ENCODE measurements at regions not wholly inside any gene's neighbourhood (a gene's known extent, or its start where the extent isn't known, plus 50 kb on each side); places are given as distances from the start of the nearest gene placed in this dataset.

DNA sequence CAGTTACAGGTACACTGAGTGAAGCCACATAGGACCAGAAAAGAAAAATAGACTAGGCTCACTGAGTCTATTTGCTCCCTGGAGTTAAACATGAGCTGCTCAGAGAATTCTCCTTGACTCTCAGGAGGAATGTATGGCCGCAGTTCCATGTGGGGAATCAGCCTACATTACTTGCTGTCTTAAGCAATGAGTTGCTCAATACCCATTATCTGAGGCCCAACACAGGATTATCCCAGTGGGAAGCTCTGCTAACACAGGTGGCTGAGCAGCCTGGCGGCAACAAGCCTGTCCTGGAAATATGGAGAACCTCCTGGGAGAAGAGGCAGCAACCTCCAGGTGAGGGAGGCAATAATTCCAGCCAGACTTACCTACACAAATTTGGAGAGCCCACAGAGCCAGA lies 177.5 kb upstream of the NREP start:
- H3K9me3 ChIP-seq: no peaks in the 10 kb centered on the region
- no peak overlapping the region for H3K27ac Mint-ChIP-seq (ENCODE audit: unreplicated experiment)
- no peak overlapping the region for H3K4me3 ChIP-seq (ENCODE audit: low read depth, low read length)
- intact Hi-C loops (cut with micrococcal nuclease; ENCODE audit: unreplicated experiment): loop anchor here (1.0 kb wide), 1 partner anchor 85 kb away; no protein-coding TSS in a partner anchor
- CTCF ChIA-PET: no interaction called here
- BruUV-seq (replicated peaks): no TSS peak
- H3K36me3 Mint-ChIP-seq (ENCODE audit: insufficient read depth, unreplicated experiment): no peaks in the 10 kb centered on the region
- POLR2A ChIA-PET: no interaction called here
- peaks cover 7% of the 10 kb centered on the region for H3K4me1 Mint-ChIP-seq (ENCODE audit: low read depth, unreplicated experiment)
- no peak overlapping the region for H3K4me3 Mint-ChIP-seq (ENCODE audit: unreplicated experiment)
- H3K36me3 ChIP-seq (ENCODE audit: control insufficient read depth, insufficient read depth, low read length): no peaks in the 10 kb centered on the region
- no peaks in the 10 kb centered on the region for H3K4me1 ChIP-seq
- H3K9me3 Mint-ChIP-seq (ENCODE audit: unreplicated experiment): no peaks in the 10 kb centered on the region
- TF ChIP-seq CTCF (IDR thresholded peaks at IDR 0.05; ENCODE audit: insufficient read depth in 1 of 2, low read depth in 1 of 2, low read length in 1 of 2, severe bottlenecking in 1 of 2, unreplicated experiment in 1 of 2): no peak
- DNase-seq: peak; percentile 44 to 57
- H3K27me3 ChIP-seq (replicated peaks; ENCODE audit: control insufficient read depth, insufficient read depth, low read length): no peaks in the 10 kb centered on the region
- peaks cover 2% of the 10 kb centered on the region for H3K27me3 Mint-ChIP-seq (ENCODE audit: insufficient read depth, unreplicated experiment)

- no peak overlapping the region for H3K4me3 ChIP-seq (ENCODE audit: low read depth, low read length)
- Mint-ChIP-seq H3K4me3 (ENCODE audit: unreplicated experiment) (no peak overlapping the region), H3K36me3 (ENCODE audit: insufficient read depth, unreplicated experiment) (no peaks in the 10 kb centered on the region), H3K27me3 (ENCODE audit: insufficient read depth, unreplicated experiment) (peaks cover 2% of the 10 kb centered on the region), H3K27ac (ENCODE audit: unreplicated experiment) (no peak overlapping the region), H3K4me1 (ENCODE audit: low read depth, unreplicated experiment) (peaks cover 7% of the 10 kb centered on the region), H3K9me3 (ENCODE audit: unreplicated experiment) (no peaks in the 10 kb centered on the region)
- no peaks in the 10 kb centered on the region for H3K27me3 ChIP-seq (replicated peaks; ENCODE audit: control insufficient read depth, insufficient read depth, low read length)
- H3K9me3 ChIP-seq: no peaks in the 10 kb centered on the region
- H3K4me1 ChIP-seq: no peaks in the 10 kb centered on the region
- intact Hi-C loops (cut with micrococcal nuclease; ENCODE audit: unreplicated experiment): no loop called here
- CTCF ChIA-PET: no interaction called here
- DNase-seq: no peak
- no peaks in the 10 kb centered on the region for H3K36me3 ChIP-seq (ENCODE audit: control insufficient read depth, insufficient read depth, low read length)
- BruUV-seq (replicated peaks): no TSS peak
- POLR2A ChIA-PET: no interaction called here
- TF ChIP-seq CTCF (IDR thresholded peaks at IDR 0.05; ENCODE audit: insufficient read depth in 1 of 2, low read depth in 1 of 2, low read length in 1 of 2, severe bottlenecking in 1 of 2, unreplicated experiment in 1 of 2): no peak
These were observed 176.1 kb upstream of the NREP start for GRCh38 chr5:111933086-111933485.

GRCh38 chr5:111932628-111933027 lies 175.6 kb upstream of the NREP start:
- ChIA-PET CTCF (no interaction called here), POLR2A (no interaction called here)
- Histone ChIP-seq H3K9me3 (no peaks in the 10 kb centered on the region), H3K4me1 (no peaks in the 10 kb centered on the region), H3K4me3 (ENCODE audit: low read depth, low read length) (no peak overlapping the region), H3K27me3 (replicated peaks; ENCODE audit: control insufficient read depth, insufficient read depth, low read length) (no peaks in the 10 kb centered on the region), H3K36me3 (ENCODE audit: control insufficient read depth, insufficient read depth, low read length) (no peaks in the 10 kb centered on the region)
- intact Hi-C loops (cut with micrococcal nuclease; ENCODE audit: unreplicated experiment): no loop called here
- no peak overlapping the region for H3K27ac Mint-ChIP-seq (ENCODE audit: unreplicated experiment)
- peaks cover 7% of the 10 kb centered on the region for H3K4me1 Mint-ChIP-seq (ENCODE audit: low read depth, unreplicated experiment)
- no peak for DNase-seq
- no TSS peak for BruUV-seq (replicated peaks)
- no peak overlapping the region for H3K4me3 Mint-ChIP-seq (ENCODE audit: unreplicated experiment)
- H3K9me3 Mint-ChIP-seq (ENCODE audit: unreplicated experiment): no peaks in the 10 kb centered on the region
- TF ChIP-seq CTCF (IDR thresholded peaks at IDR 0.05; ENCODE audit: insufficient read depth in 1 of 2, low read depth in 1 of 2, low read length in 1 of 2, severe bottlenecking in 1 of 2, unreplicated experiment in 1 of 2): no peak
- H3K36me3 Mint-ChIP-seq (ENCODE audit: insufficient read depth, unreplicated experiment): no peaks in the 10 kb centered on the region
- peaks cover 2% of the 10 kb centered on the region for H3K27me3 Mint-ChIP-seq (ENCODE audit: insufficient read depth, unreplicated experiment)

All from Caco-2 (cell line).